PC-3 (cell line): ENCODE measurements at regions not wholly inside any gene's neighbourhood (a gene's known extent, or its start where the extent isn't known, plus 50 kb on each side); places are given as distances from the start of the nearest gene placed in this dataset.

ENCODE experiments used
- EZH2 ChIP-seq: fragments of 300-600 bp; sonication (generic); IDR thresholded peaks from one replicate; pipeline ENCODE4 v1.6.1; 2017; ENCODE audit warnings: antibody characterized with exemption, mild to moderate bottlenecking, low read length; ENCODE audit not compliant: unreplicated experiment
- TF ChIP-seq, protein P1 (sequence below): fragments of 300-600 bp; sonication (generic); conservative IDR thresholded peaks from 2 replicates; pipeline ENCODE4 v1.5.1; 2017; ENCODE audit warnings: antibody characterized with exemption, low read depth, mild to moderate bottlenecking, low read length

GRCh38 chr7:96838481-96838880 is 128.8 kb upstream of the SEM1 start:
- TF ChIP-seq, protein P1, sequence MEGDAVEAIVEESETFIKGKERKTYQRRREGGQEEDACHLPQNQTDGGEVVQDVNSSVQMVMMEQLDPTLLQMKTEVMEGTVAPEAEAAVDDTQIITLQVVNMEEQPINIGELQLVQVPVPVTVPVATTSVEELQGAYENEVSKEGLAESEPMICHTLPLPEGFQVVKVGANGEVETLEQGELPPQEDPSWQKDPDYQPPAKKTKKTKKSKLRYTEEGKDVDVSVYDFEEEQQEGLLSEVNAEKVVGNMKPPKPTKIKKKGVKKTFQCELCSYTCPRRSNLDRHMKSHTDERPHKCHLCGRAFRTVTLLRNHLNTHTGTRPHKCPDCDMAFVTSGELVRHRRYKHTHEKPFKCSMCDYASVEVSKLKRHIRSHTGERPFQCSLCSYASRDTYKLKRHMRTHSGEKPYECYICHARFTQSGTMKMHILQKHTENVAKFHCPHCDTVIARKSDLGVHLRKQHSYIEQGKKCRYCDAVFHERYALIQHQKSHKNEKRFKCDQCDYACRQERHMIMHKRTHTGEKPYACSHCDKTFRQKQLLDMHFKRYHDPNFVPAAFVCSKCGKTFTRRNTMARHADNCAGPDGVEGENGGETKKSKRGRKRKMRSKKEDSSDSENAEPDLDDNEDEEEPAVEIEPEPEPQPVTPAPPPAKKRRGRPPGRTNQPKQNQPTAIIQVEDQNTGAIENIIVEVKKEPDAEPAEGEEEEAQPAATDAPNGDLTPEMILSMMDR: no peak
- no peak for TF ChIP-seq EZH2
